Parathyroid adenoma (tissue), 2 donors: ENCODE measurements at regions not wholly inside any gene's neighbourhood (a gene's known extent, or its start where the extent isn't known, plus 50 kb on each side); places are given as distances from the start of the nearest gene placed in this dataset.

ENCODE experiments used
- H2AFZ ChIP-seq: fragments of 300-600 bp; sonication (generic); one replicate; pipeline ENCODE4 v1.7.0; 2017; ENCODE audit warnings: antibody characterized with exemption, mild to moderate bottlenecking
- H3K27ac ChIP-seq: fragments of 300-600 bp; sonication (generic); one replicate; pipeline ENCODE4 v1.7.0; 2017
- H3K27me3 ChIP-seq: fragments of 300-600 bp; sonication (generic); one replicate; pipeline ENCODE4 v1.7.0; 2017; ENCODE audit warnings: low read length; ENCODE audit not compliant: control insufficient read depth, insufficient read depth
- H3K36me3 ChIP-seq: fragments of 300-600 bp; sonication (generic); one replicate; pipeline ENCODE4 v1.7.0; 2017; ENCODE audit warnings: low read length; ENCODE audit not compliant: control insufficient read depth, insufficient read depth
- H3K4me1 ChIP-seq: fragments of 300-600 bp; sonication (generic); one replicate; pipeline ENCODE4 v1.7.0; 2017; ENCODE audit warnings: control low read depth
- H3K4me2 ChIP-seq: fragments of 300-600 bp; sonication (generic); one replicate; pipeline ENCODE4 v1.7.0; 2017; ENCODE audit warnings: low read length
- H3K4me3 ChIP-seq: fragments of 300-600 bp; sonication (generic); one replicate; pipeline ENCODE4 v1.7.0; 2017; ENCODE audit warnings: low read depth, low read length
- H3K79me2 ChIP-seq: fragments of 300-600 bp; sonication (generic); one replicate; pipeline ENCODE4 v1.7.0; 2017; ENCODE audit warnings: control low read depth
- H3K9ac ChIP-seq: fragments of 300-600 bp; sonication (generic); one replicate; pipeline ENCODE4 v1.7.0; 2017; ENCODE audit warnings: mild to moderate bottlenecking
- H3K9me3 ChIP-seq: fragments of 300-600 bp; sonication (generic); one replicate; pipeline ENCODE4 v1.7.0; 2017; ENCODE audit warnings: low read length; ENCODE audit not compliant: control insufficient read depth
- TF ChIP-seq, protein P1 (sequence below): fragments of 300-600 bp; sonication (generic); IDR thresholded peaks from one replicate; pipeline ENCODE4 v1.7.0; 2017; ENCODE audit warnings: antibody characterized with exemption, mild to moderate bottlenecking
- donor health status: primary hyperparathyroidism.

DNA sequence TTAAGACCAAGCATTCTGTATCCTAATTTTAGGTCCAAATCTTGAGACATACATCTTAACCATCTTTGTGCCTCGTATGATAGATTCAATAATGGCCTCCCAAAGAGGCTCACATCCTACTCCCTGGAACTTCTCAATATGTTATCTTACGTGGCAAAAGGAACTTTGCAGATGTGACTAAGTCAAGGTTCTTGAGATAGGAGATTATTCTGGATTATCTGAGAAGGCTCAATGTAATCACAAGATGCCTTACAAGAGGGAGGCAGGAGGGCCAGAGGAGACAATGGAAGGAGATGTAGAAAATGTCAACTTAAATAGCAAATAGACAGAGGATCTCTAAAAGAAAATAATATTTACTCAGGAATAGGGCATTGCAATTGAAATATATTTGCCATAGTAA, 548.9 kb downstream of the MATN1 start:
- Histone ChIP-seq H3K4me1 (no peaks in the 10 kb centered on the region), H3K27ac (no peak overlapping the region), H3K9ac (no peak overlapping the region), H3K9me3 (no peaks in the 10 kb centered on the region), H3K4me2 (no peak overlapping the region), H3K4me3 (no peak overlapping the region), H3K27me3 (no peaks in the 10 kb centered on the region), H3K79me2 (no peaks in the 10 kb centered on the region), H2AFZ (no peak overlapping the region), H3K36me3 (no peaks in the 10 kb centered on the region)
- TF ChIP-seq, protein P1, sequence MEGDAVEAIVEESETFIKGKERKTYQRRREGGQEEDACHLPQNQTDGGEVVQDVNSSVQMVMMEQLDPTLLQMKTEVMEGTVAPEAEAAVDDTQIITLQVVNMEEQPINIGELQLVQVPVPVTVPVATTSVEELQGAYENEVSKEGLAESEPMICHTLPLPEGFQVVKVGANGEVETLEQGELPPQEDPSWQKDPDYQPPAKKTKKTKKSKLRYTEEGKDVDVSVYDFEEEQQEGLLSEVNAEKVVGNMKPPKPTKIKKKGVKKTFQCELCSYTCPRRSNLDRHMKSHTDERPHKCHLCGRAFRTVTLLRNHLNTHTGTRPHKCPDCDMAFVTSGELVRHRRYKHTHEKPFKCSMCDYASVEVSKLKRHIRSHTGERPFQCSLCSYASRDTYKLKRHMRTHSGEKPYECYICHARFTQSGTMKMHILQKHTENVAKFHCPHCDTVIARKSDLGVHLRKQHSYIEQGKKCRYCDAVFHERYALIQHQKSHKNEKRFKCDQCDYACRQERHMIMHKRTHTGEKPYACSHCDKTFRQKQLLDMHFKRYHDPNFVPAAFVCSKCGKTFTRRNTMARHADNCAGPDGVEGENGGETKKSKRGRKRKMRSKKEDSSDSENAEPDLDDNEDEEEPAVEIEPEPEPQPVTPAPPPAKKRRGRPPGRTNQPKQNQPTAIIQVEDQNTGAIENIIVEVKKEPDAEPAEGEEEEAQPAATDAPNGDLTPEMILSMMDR, result no peak

DNA sequence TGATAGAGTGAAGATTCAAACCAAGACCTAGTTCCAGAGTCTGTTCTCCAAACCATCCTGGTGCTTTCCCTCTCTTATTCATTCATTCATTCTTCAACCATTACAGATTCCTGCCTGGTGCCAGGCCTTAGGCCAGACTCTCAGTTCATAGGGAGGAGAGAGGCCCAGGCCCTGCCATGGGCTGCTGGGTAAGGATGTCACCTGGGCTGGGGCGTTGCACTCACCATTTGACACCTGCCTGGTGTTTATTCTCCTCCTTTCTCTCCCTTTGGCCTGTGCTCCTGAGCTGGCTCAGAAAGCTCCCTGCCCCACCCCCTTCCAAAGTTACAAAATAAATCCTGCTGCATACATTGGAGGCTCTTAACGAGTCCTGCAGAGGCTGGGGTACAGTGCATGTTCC, 549.8 kb downstream of the MATN1 start:
- H3K9ac ChIP-seq, result no peak overlapping the region
- H3K4me2 ChIP-seq, result no peak overlapping the region
- no peaks in the 10 kb centered on the region for H3K4me1 ChIP-seq
- no peaks in the 10 kb centered on the region for H3K9me3 ChIP-seq
- H3K36me3 ChIP-seq, result no peaks in the 10 kb centered on the region
- no peak overlapping the region for H2AFZ ChIP-seq
- no peaks in the 10 kb centered on the region for H3K79me2 ChIP-seq
- TF ChIP-seq, protein P1, result no peak
- H3K27ac ChIP-seq, result no peak overlapping the region
- H3K4me3 ChIP-seq, result no peak overlapping the region
- H3K27me3 ChIP-seq, result no peaks in the 10 kb centered on the region

DNA sequence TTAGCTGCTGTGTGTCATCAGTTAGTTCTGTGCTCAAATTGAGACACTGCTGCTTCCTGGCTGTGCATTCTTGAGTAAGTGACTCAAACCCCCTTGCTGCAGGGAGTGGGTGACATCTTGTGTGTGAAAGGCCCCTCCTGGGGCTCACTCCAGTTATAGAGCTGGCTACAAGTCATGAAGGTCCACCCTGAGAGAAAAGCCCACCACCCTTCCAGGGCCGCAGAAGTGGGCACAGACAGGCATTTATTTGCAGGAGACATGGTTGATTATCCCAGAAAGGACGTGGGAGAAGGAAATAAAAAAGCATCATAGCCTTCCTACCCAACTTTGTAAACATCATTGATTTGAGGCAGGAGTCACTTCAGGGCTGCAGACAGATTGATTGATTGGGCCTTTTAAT, 550.6 kb downstream of the MATN1 start:
- TF ChIP-seq, protein P1, result no peak
- Histone ChIP-seq H3K9me3 (no peaks in the 10 kb centered on the region), H3K36me3 (no peaks in the 10 kb centered on the region), H3K27me3 (no peaks in the 10 kb centered on the region), H3K4me2 (no peak overlapping the region), H3K4me1 (no peaks in the 10 kb centered on the region), H3K79me2 (no peaks in the 10 kb centered on the region), H2AFZ (no peak overlapping the region), H3K9ac (no peak overlapping the region), H3K27ac (no peak overlapping the region), H3K4me3 (no peak overlapping the region)

DNA sequence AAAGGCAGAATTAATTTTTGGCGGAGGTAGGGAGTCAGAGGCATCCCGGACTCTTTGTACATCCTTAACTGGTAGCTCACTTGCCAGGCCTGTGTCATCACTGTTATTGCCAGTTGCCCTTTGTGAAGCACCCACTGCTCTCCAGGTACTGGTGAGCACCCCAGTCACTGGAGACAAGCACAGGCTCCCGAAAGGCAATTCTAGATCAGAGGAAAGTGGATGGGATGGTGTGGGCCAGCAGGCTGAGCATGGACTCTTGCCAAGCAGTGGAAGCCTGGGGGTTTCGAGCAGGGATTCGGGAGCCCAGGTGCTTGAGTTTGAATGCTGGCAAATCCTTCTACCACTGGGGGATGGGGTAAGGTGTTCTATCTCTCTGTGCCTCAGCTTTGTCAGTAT, 551.1 kb downstream of the MATN1 start:
- H3K27ac ChIP-seq, result no peak overlapping the region

More for the DNA sequence above, 551.1 kb downstream of the MATN1 start:
- Histone ChIP-seq H3K27me3 (no peaks in the 10 kb centered on the region), H3K36me3 (no peaks in the 10 kb centered on the region), H3K9ac (no peak overlapping the region), H3K4me3 (no peak overlapping the region), H3K4me1 (no peaks in the 10 kb centered on the region), H3K9me3 (no peaks in the 10 kb centered on the region), H2AFZ (no peak overlapping the region), H3K79me2 (no peaks in the 10 kb centered on the region), H3K4me2 (no peak overlapping the region)
- TF ChIP-seq, protein P1, result no peak
